ENCODE measurements at regions not wholly inside any gene's neighbourhood (a gene's known extent, or its start where the extent isn't known, plus 50 kb on each side); places are given as distances from the start of the nearest gene placed in this dataset.

DNA sequence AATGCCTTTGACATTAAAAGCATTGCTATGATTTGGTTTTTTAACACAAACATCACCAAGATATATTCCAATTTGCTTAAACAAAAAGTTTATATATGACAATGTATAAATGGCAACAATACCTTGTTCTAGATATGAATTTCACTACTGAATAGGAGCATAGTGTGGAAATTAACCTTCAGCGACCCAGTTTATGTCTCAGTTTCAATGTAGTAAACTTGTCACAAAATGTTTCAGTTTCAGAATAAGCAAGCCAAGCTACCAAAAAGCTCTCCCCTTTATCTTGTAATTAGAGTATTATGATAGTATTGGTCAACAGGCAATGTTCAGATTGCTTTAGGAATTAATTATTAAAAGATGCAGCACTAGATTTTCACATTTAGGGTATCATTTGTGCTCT is 99.6 kb upstream of the PCDH15 start:
- no peak overlapping the region for H3K27ac ChIP-seq (ENCODE audit: low read length)
- no peaks in the 10 kb centered on the region for H3K4me1 ChIP-seq (ENCODE audit: control insufficient read depth, insufficient read depth, low read length)
- no peak overlapping the region for H3K4me3 ChIP-seq (ENCODE audit: low read length in 2 of 2)
- H3K9ac ChIP-seq (ENCODE audit: low read length in 2 of 2), result no peak overlapping the region
- no peaks in the 10 kb centered on the region for H3K27me3 ChIP-seq (ENCODE audit: control insufficient read depth in 1 of 2, insufficient read depth in 2 of 2, low read length in 2 of 2)
- no peaks in the 10 kb centered on the region for H3K9me3 ChIP-seq (ENCODE audit: control insufficient read depth in 2 of 2, low read length in 2 of 2)
- no peaks in the 10 kb centered on the region for H3K36me3 ChIP-seq (ENCODE audit: control insufficient read depth in 2 of 2, insufficient read depth in 2 of 2, low read length in 2 of 2)

DNA sequence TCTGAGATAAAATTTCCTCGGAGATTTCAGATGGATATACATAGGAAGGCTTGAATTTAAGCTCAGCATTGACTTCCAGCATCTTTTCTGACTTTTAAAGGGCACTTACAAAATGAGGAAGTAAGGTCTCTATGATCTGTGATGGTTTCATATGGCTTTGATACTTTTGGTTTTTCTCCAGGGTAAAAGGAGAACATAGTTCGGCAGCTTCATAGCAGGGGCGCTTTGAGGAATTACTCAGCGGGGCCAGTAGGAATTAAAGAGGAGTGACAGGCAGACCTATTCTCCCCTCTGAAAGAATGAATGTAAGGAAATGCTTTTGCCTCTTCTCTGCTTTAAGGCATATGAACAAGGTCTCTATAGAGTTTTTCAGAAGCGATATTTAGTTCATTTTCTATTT is 80.0 kb upstream of the PCDH15 start:
- no peaks in the 10 kb centered on the region for H3K36me3 ChIP-seq (ENCODE audit: control insufficient read depth in 2 of 2, insufficient read depth in 2 of 2, low read length in 2 of 2)
- no peaks in the 10 kb centered on the region for H3K4me1 ChIP-seq (ENCODE audit: control insufficient read depth, insufficient read depth, low read length)
- no peak overlapping the region for H3K27ac ChIP-seq (ENCODE audit: low read length)
- H3K9me3 ChIP-seq (ENCODE audit: control insufficient read depth in 2 of 2, low read length in 2 of 2), result no peaks in the 10 kb centered on the region
- no peak overlapping the region for H3K9ac ChIP-seq (ENCODE audit: low read length in 2 of 2)
- no peak overlapping the region for H3K4me3 ChIP-seq (ENCODE audit: low read length in 2 of 2)
- no peaks in the 10 kb centered on the region for H3K27me3 ChIP-seq (ENCODE audit: control insufficient read depth in 1 of 2, insufficient read depth in 2 of 2, low read length in 2 of 2)

DNA sequence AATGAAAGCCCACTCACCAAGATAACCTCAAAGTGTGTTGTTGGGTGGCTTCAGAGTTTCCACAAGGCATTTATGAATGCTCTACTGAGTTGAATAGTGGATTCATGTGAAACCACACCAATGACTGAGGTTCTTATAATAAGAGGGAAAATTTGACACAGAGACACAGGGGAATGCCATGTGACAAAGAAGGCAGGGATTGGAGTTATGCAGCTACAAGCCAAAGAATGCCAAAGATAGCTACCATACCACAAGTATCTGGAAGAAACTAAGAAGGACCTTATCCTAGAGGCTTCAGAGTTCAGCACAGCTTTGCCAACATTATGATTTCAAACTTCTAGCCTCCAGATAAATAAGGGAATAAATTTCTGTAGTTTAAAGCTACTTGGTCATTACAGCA is 68.0 kb upstream of the PCDH15 start:
- Histone ChIP-seq H3K4me1 (ENCODE audit: control insufficient read depth, insufficient read depth, low read length) (no peaks in the 10 kb centered on the region), H3K9me3 (ENCODE audit: control insufficient read depth in 2 of 2, low read length in 2 of 2) (no peaks in the 10 kb centered on the region), H3K4me3 (ENCODE audit: low read length in 2 of 2) (no peak overlapping the region), H3K36me3 (ENCODE audit: control insufficient read depth in 2 of 2, insufficient read depth in 2 of 2, low read length in 2 of 2) (no peaks in the 10 kb centered on the region), H3K27me3 (ENCODE audit: control insufficient read depth in 1 of 2, insufficient read depth in 2 of 2, low read length in 2 of 2) (no peaks in the 10 kb centered on the region), H3K9ac (ENCODE audit: low read length in 2 of 2) (no peak overlapping the region), H3K27ac (ENCODE audit: low read length) (no peak overlapping the region)

DNA sequence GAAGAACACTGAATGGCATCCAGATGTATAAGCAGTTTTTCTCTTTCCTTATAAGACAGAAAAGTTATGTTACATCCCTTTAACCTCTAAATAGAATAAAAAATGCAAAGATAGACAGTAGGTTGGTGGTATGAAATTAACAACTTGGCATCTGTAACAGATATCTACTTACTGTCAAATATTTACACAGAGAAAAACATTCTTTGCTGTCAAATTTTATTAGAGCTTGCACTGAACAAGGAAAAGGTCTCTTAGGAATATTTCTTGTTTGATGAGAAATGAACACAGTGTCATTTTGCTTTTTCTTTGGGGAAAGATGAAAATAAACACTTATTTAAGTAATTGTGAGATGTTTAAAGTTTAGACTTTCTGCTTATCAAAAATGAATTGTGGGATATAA is 65.6 kb upstream of the PCDH15 start:
- no peaks in the 10 kb centered on the region for H3K9me3 ChIP-seq (ENCODE audit: control insufficient read depth in 2 of 2, low read length in 2 of 2)
- H3K9ac ChIP-seq (ENCODE audit: low read length in 2 of 2), result no peak overlapping the region
- H3K4me1 ChIP-seq (ENCODE audit: control insufficient read depth, insufficient read depth, low read length), result no peaks in the 10 kb centered on the region
- H3K27me3 ChIP-seq (ENCODE audit: control insufficient read depth in 1 of 2, insufficient read depth in 2 of 2, low read length in 2 of 2), result no peaks in the 10 kb centered on the region
- no peak overlapping the region for H3K27ac ChIP-seq (ENCODE audit: low read length)
- H3K4me3 ChIP-seq (ENCODE audit: low read length in 2 of 2), result no peak overlapping the region
- H3K36me3 ChIP-seq (ENCODE audit: control insufficient read depth in 2 of 2, insufficient read depth in 2 of 2, low read length in 2 of 2), result no peaks in the 10 kb centered on the region

DNA sequence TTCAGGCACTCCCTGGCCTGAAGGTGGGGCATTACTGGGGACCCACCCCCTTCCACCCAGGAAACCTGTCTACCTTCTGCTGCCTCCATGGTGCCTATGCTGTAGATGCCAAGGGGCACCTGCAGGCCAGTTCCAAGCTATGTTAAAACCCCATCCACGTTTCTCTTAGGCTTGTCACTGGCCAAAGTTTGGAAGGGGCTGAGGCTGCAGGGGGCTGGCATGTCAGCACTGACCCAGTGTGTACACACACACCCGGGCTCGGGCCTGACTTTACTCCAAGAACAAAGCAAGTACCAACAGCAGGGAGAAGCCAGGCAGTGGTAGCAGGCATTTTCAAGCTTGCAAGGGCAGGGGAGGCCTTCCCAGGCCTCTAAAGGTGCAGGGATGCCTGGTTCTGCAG is 53.8 kb upstream of the PCDH15 start:
- Histone ChIP-seq H3K4me3 (ENCODE audit: low read length in 2 of 2) (no peak overlapping the region), H3K27ac (ENCODE audit: low read length) (no peak overlapping the region), H3K27me3 (ENCODE audit: control insufficient read depth in 1 of 2, insufficient read depth in 2 of 2, low read length in 2 of 2) (no peaks in the 10 kb centered on the region), H3K4me1 (ENCODE audit: control insufficient read depth, insufficient read depth, low read length) (no peaks in the 10 kb centered on the region), H3K9ac (ENCODE audit: low read length in 2 of 2) (no peak overlapping the region), H3K9me3 (ENCODE audit: control insufficient read depth in 2 of 2, low read length in 2 of 2) (no peaks in the 10 kb centered on the region), H3K36me3 (ENCODE audit: control insufficient read depth in 2 of 2, insufficient read depth in 2 of 2, low read length in 2 of 2) (no peaks in the 10 kb centered on the region)

DNA sequence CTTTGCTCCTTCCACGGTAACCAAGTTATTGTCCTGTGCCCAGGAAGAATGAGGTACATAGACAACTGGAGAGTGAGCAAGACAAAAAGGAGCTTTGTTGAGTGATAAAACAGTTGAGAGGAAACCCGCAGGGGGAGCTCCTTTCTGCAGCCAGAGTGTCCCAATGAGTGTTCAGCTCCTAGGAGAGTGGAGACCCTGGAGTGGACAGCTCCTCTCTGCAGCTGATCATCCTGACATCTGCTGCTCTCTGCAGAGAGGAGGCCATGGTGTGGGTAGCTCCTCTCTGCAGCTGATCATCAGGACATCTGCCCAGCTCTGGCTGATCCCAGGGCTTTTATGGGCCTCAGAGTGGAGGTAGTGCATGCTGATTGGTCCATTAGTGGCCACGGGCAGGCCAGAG is 53.4 kb upstream of the PCDH15 start:
- no peak overlapping the region for H3K9ac ChIP-seq (ENCODE audit: low read length in 2 of 2)
- no peaks in the 10 kb centered on the region for H3K4me1 ChIP-seq (ENCODE audit: control insufficient read depth, insufficient read depth, low read length)
- H3K36me3 ChIP-seq (ENCODE audit: control insufficient read depth in 2 of 2, insufficient read depth in 2 of 2, low read length in 2 of 2), result no peaks in the 10 kb centered on the region
- no peak overlapping the region for H3K27ac ChIP-seq (ENCODE audit: low read length)
- H3K27me3 ChIP-seq (ENCODE audit: control insufficient read depth in 1 of 2, insufficient read depth in 2 of 2, low read length in 2 of 2), result no peaks in the 10 kb centered on the region
- no peaks in the 10 kb centered on the region for H3K9me3 ChIP-seq (ENCODE audit: control insufficient read depth in 2 of 2, low read length in 2 of 2)
- no peak overlapping the region for H3K4me3 ChIP-seq (ENCODE audit: low read length in 2 of 2)

DNA sequence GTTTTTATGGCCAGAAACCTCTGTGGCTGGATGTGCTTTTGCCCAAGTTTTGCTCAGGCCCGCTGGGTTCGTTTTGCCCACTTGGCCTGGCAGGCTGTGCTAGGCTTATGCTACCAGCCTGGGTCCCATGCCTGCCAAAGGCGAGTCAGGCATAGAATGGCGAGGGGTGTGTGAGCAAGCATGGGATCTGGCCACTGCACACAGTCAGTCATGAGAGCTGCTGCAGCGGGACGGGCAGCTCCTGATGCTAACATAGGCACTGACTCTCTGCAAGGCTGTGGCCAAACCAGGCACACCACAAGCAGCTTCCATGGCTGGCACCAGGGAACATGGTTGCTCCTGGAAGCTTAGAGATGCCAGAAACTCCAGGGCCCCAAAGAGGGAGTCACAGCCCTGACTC is 52.9 kb upstream of the PCDH15 start:
- Histone ChIP-seq H3K27ac (ENCODE audit: low read length) (no peak overlapping the region), H3K36me3 (ENCODE audit: control insufficient read depth in 2 of 2, insufficient read depth in 2 of 2, low read length in 2 of 2) (no peaks in the 10 kb centered on the region), H3K27me3 (ENCODE audit: control insufficient read depth in 1 of 2, insufficient read depth in 2 of 2, low read length in 2 of 2) (no peaks in the 10 kb centered on the region), H3K4me3 (ENCODE audit: low read length in 2 of 2) (no peak overlapping the region), H3K4me1 (ENCODE audit: control insufficient read depth, insufficient read depth, low read length) (no peaks in the 10 kb centered on the region), H3K9me3 (ENCODE audit: control insufficient read depth in 2 of 2, low read length in 2 of 2) (no peaks in the 10 kb centered on the region), H3K9ac (ENCODE audit: low read length in 2 of 2) (no peak overlapping the region)
